SK-N-MC (cell line): ENCODE measurements at regions not wholly inside any gene's neighbourhood (a gene's known extent, or its start where the extent isn't known, plus 50 kb on each side); places are given as distances from the start of the nearest gene placed in this dataset.

Source experiments
- EZH2 ChIP-seq: fragments of 200-600 bp; sonication (generic); IDR thresholded peaks from one replicate; pipeline ENCODE4 v1.6.1; 2017; ENCODE audit warnings: antibody characterized with exemption
- POLR2AphosphoS5 ChIP-seq: IDR thresholded peaks from 2 replicates; pipeline ENCODE4 v1.6.1; 2012; ENCODE audit warnings: mild to moderate bottlenecking, low read depth, low read length, borderline replicate concordance

DNA sequence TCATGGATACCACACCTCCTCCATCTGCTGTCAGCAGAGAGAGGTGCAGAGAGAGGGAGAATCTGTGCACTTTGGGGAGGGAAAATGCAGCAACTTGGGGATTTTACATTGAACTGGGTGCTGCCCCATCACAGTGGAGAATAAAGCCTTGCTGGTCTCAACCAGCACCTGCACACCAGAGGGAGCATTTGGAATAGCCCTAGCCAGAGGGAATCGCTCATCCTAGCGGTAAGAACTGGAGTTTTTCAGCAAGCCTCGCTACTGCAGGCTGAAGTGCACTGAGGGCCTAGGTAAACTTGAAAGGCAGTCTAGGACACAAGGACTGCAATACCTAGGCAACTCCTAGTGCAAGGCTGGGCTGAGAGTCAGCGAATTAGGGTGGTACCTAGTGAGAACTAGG is 148.7 kb downstream of the KDR start:
- TF ChIP-seq POLR2AphosphoS5 (no peak), EZH2 (no peak)
